T-helper 22 cell (primary cell): ENCODE measurements at regions not wholly inside any gene's neighbourhood (a gene's known extent, or its start where the extent isn't known, plus 50 kb on each side); places are given as distances from the start of the nearest gene placed in this dataset.

Experiments used
- DNase-seq: peaks from one replicate; pipeline ENCODE4 v3.0.0-alpha.2; 2020; ENCODE audit warnings: low read depth

GRCh38 chr10:110355141-110355831, 50.6 kb upstream of the SMNDC1 start:
- DNase-seq, result no peak

GRCh38 chr10:110355922-110356627, 51.4 kb upstream of the SMNDC1 start:
- DNase-seq, result peak; percentile 20

- peak; percentile 60 for DNase-seq
Observed at GRCh38 chr10:110356628-110357245, 52.0 kb upstream of the SMNDC1 start.

- peak; percentile 40 for DNase-seq
Observed at GRCh38 chr10:110357252-110357780, 52.6 kb upstream of the SMNDC1 start.

GRCh38 chr10:110357871-110358270, 53.2 kb upstream of the SMNDC1 start:
- no peak for DNase-seq

GRCh38 chr10:110358278-110358677, 53.6 kb upstream of the SMNDC1 start:
- DNase-seq, result no peak

- no peak for DNase-seq
Observed at GRCh38 chr10:110358869-110359629, 54.3 kb upstream of the SMNDC1 start.

- DNase-seq, result no peak
Observed at GRCh38 chr10:110360857-110361474, 56.2 kb upstream of the SMNDC1 start.

GRCh38 chr10:110361800-110362456, 57.2 kb upstream of the SMNDC1 start:
- DNase-seq, result no peak

GRCh38 chr10:110363572-110364411, 59.1 kb upstream of the SMNDC1 start:
- DNase-seq, result no peak

- DNase-seq, result no peak
Observed at GRCh38 chr10:110364531-110364937, 59.8 kb upstream of the SMNDC1 start.

GRCh38 chr10:110365356-110366143, 60.8 kb upstream of the SMNDC1 start:
- DNase-seq, result no peak

- DNase-seq, result no peak
Observed at GRCh38 chr10:110366635-110367034, 61.9 kb upstream of the SMNDC1 start.

GRCh38 chr10:110368002-110368401, 63.3 kb upstream of the SMNDC1 start:
- no peak for DNase-seq

GRCh38 chr10:110368556-110368955, 63.8 kb upstream of the SMNDC1 start:
- DNase-seq, result no peak

GRCh38 chr10:110370006-110370405, 65.3 kb upstream of the SMNDC1 start:
- DNase-seq, result no peak

- DNase-seq, result no peak
Observed at GRCh38 chr10:110372656-110373055, 67.9 kb upstream of the SMNDC1 start.

GRCh38 chr10:110373059-110373458, 68.3 kb upstream of the SMNDC1 start:
- DNase-seq, result no peak

- DNase-seq, result no peak
Observed at GRCh38 chr10:110373857-110374654, 69.3 kb upstream of the SMNDC1 start.
